ENCODE measurements at regions not wholly inside any gene's neighbourhood (a gene's known extent, or its start where the extent isn't known, plus 50 kb on each side); places are given as distances from the start of the nearest gene placed in this dataset.

GRCh38 chr7:11297764-11298163, 324.1 kb downstream of the PHF14 start:
- TF ChIP-seq PATZ1 (CRISPR knock-in tag; IDR thresholded peaks at IDR 0.05; ENCODE audit: borderline replicate concordance) (no peak), ZNF70 (CRISPR knock-in tag; IDR thresholded peaks at IDR 0.05) (no peak), CSRNP3 (CRISPR knock-in tag; IDR thresholded peaks at IDR 0.05) (no peak), ISL1 (CRISPR knock-in tag; IDR thresholded peaks at IDR 0.05) (no peak), BACH2 (CRISPR knock-in tag; IDR thresholded peaks at IDR 0.05; ENCODE audit: borderline replicate concordance) (no peak), ZNF8 (CRISPR knock-in tag; IDR thresholded peaks at IDR 0.05) (no peak), OSR1 (CRISPR knock-in tag; IDR thresholded peaks at IDR 0.05) (no peak), TCF4 (CRISPR knock-in tag; IDR thresholded peaks at IDR 0.05; ENCODE audit: borderline replicate concordance) (no peak), CREB5 (CRISPR knock-in tag; IDR thresholded peaks at IDR 0.05; ENCODE audit: low read depth) (no peak), TOX (CRISPR knock-in tag; IDR thresholded peaks at IDR 0.05; ENCODE audit: borderline replicate concordance) (no peak), ARNTL (CRISPR knock-in tag; IDR thresholded peaks at IDR 0.05; ENCODE audit: borderline replicate concordance, low read depth) (no peak), SNAI2 (CRISPR knock-in tag; IDR thresholded peaks at IDR 0.05) (no peak)

Data from SK-N-SH treated with all-trans-retinoic acid at 6 μM for 48 hours (cell line).